Naive thymus-derived CD4-positive, alpha-beta T cell (primary cell): ENCODE measurements at regions not wholly inside any gene's neighbourhood (a gene's known extent, or its start where the extent isn't known, plus 50 kb on each side); places are given as distances from the start of the nearest gene placed in this dataset.

Source experiments
- ATAC-seq: fragments of 150-1000 bp; cut with Tn5 transposase; 2 replicates; pipeline ENCODE4 v1.10.0; 2021; ENCODE audit warnings: mild to moderate bottlenecking, moderate library complexity
- CTCF ChIA-PET: fragments of 350-600 bp; sonication (Branson Sonifier 250); formaldehyde crosslinking; loops from one replicate; lab custom pipeline; 2021; ENCODE audit warnings: antibody characterized with exemption; lab: Charles Lee
- POLR2A ChIA-PET: fragments of 350-600 bp; sonication (Branson Sonifier 250); formaldehyde crosslinking; loops from one replicate; lab custom pipeline; 2021; ENCODE audit warnings: antibody characterized with exemption, inconsistent platforms; lab: Charles Lee
- DNase-seq, 9 donors: peaks; one replicate each; pipeline versions ENCODE4 v3.0.0 to v3.0.0-alpha.2; 2020 to 2022; ENCODE audit warnings: mixed read lengths in 1 of 9
- H3K27ac ChIP-seq: one replicate; pipeline ENCODE4 v1.7.0; 2013; ENCODE audit warnings: mild to moderate bottlenecking, low read depth, low read length, moderate library complexity
- H3K27me3 ChIP-seq, 2 donors: one replicate each; pipeline ENCODE4 v1.7.0; 2013; ENCODE audit warnings: low read length in 2 of 2, mild to moderate bottlenecking in 2 of 2, moderate library complexity in 2 of 2; ENCODE audit not compliant: control insufficient read depth in 2 of 2, insufficient read depth in 2 of 2
- H3K36me3 ChIP-seq, 3 experiments: 1 replicate in 2 of 3; 2 replicates in 1 of 3; pipeline ENCODE4 v1.7.0; 2013; ENCODE audit warnings: low read length in 3 of 3, mild to moderate bottlenecking in 3 of 3, moderate library complexity in 1 of 3; ENCODE audit not compliant: insufficient read depth in 3 of 3, control insufficient read depth in 2 of 3
- H3K4me1 ChIP-seq, 2 donors: one replicate each; pipeline ENCODE4 v1.7.0; 2013; ENCODE audit warnings: low read length in 2 of 2, mild to moderate bottlenecking in 2 of 2, moderate library complexity in 1 of 2; ENCODE audit not compliant: control insufficient read depth in 2 of 2, insufficient read depth in 2 of 2
- H3K4me3 ChIP-seq: 2 replicates; pipeline ENCODE4 v1.7.0; 2013; ENCODE audit warnings: mild to moderate bottlenecking, low read length
- H3K9me3 ChIP-seq, 3 experiments: 1 replicate in 2 of 3; 2 replicates in 1 of 3; pipeline ENCODE4 v1.7.0; 2013; ENCODE audit warnings: low read length in 3 of 3; ENCODE audit not compliant: control insufficient read depth in 2 of 3
- H3K27ac Mint-ChIP-seq, 9 donors: one replicate each; pipeline ENCODE4 v1.8.0; 2020 to 2022; ENCODE audit warnings: mixed read lengths in 9 of 9, mild to moderate bottlenecking in 8 of 9, moderate library complexity in 5 of 9, inconsistent platforms in 2 of 9
- H3K27me3 Mint-ChIP-seq, 5 donors: one replicate each; pipeline ENCODE4 v1.8.0; 2021 to 2022; ENCODE audit warnings: mixed read lengths in 5 of 5, mild to moderate bottlenecking in 1 of 5
- H3K36me3 Mint-ChIP-seq, 5 donors: one replicate each; pipeline ENCODE4 v1.8.0; 2020 to 2022; ENCODE audit warnings: mixed read lengths in 5 of 5, mild to moderate bottlenecking in 3 of 5, inconsistent platforms in 1 of 5
- H3K4me1 Mint-ChIP-seq, 7 donors: one replicate each; pipeline ENCODE4 v1.8.0; 2020 to 2022; ENCODE audit warnings: mixed read lengths in 7 of 7, mild to moderate bottlenecking in 3 of 7, inconsistent platforms in 1 of 7
- H3K4me3 Mint-ChIP-seq, 10 donors: one replicate each; pipeline ENCODE4 v1.8.0; 2020 to 2022; ENCODE audit warnings: mild to moderate bottlenecking in 10 of 10, mixed read lengths in 10 of 10, moderate library complexity in 6 of 10, inconsistent platforms in 2 of 10
- H3K9me3 Mint-ChIP-seq, 11 donors: one replicate each; pipeline ENCODE4 v1.8.0; 2020 to 2022; ENCODE audit warnings: mixed read lengths in 11 of 11, mild to moderate bottlenecking in 4 of 11, inconsistent platforms in 1 of 11, moderate library complexity in 1 of 11
- intact Hi-C, 2 donors: fragments of 100-400 bp; cut with micrococcal nuclease; formaldehyde crosslinking; loops; one replicate each; pipeline ENCODE4 v1.15.1; 2023

DNA sequence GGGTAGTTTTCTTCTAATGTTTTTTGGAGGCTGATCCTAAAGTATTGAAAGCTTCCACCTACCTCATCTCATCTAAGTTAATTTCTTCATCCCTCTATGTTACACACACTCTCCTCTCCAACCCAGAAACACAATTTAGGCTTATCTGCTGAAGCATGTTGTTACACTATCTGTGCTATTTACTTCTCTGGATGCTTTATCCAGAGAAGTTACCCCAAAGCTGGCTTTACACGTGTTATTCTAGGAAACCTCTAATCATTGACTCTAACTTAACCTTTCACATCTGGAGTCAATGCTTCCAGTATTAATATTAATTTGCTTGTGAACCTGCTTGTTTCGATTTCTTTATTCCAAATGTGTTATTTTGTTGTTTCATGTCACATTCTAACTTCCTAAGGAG lies 87.3 kb upstream of the NMU start:
- Histone ChIP-seq H3K36me3 (no peaks in the 10 kb centered on the region), H3K4me3 (no peak overlapping the region), H3K27ac (no peak overlapping the region), H3K4me1 (no peaks in the 10 kb centered on the region), H3K27me3 (no peaks in the 10 kb centered on the region), H3K9me3 (no peaks in the 10 kb centered on the region)
- Mint-ChIP-seq H3K27ac (no peak overlapping the region), H3K9me3 (no peaks in the 10 kb centered on the region), H3K4me1 (no peaks in the 10 kb centered on the region), H3K4me3 (no peak overlapping the region), H3K27me3 (peaks cover 0 to 6% (median 4%) of the 10 kb centered on the region in 5 donors), H3K36me3 (no peaks in the 10 kb centered on the region)
- DNase-seq (no peak), ATAC-seq (no peak)
- ChIA-PET CTCF (no interaction called here), POLR2A (no interaction called here)
- intact Hi-C loops = no loop called here

DNA sequence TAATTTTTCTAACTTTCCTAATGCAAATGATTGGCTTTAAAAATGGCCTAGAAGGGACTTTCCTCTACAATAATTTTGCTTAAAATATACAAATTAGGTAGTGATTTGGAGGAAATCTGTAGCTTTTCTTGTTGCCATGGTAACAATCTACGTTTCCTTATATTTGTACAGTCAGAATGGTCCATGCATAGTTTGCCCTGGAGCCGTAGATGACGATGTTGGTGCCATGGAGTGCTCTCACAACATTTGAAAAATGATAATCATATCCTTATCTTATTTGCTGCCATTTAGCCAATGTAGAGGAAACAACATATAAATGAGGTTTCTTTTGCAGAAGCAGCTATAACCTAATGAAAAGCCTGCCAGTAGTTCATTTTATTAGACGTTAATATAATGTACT lies 89.0 kb upstream of the NMU start:
- no peak for DNase-seq
- CTCF ChIA-PET = no interaction called here
- H3K27me3 ChIP-seq = no peaks in the 10 kb centered on the region

DNA sequence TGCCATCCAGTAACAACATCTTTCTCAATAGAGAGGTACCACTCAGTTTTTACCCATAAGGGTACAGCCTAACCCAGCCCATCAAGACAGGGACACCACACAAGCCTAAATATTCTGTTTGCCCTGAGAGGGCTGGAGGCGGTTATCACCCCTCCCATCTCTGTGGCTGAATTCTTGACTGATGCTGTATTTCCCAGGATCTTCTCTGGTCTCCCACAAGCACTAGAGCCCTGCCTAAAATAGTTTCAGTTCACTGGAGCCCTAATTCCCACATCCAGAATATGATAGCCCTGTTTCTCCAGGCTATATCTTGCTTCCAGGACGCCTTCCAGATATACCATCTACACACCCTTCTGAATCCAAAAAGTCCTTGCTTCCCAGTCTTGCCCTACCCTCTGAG lies 91.6 kb upstream of the NMU start:
- H3K27me3 Mint-ChIP-seq = peaks cover 12 to 28% (median 14%) of the 10 kb centered on the region in 5 donors
- H3K4me3 Mint-ChIP-seq = no peak overlapping the region
- no peaks in the 10 kb centered on the region for H3K4me1 Mint-ChIP-seq
- no peak overlapping the region for H3K27ac ChIP-seq
- H3K27me3 ChIP-seq = peaks cover 0 to 6% of the 10 kb centered on the region in 2 donors
- no peaks in the 10 kb centered on the region for H3K9me3 Mint-ChIP-seq
- no peak overlapping the region for H3K27ac Mint-ChIP-seq
- ChIA-PET CTCF (interaction anchor here (0.6 kb wide), 1 partner anchor 319 kb away, joined by 3 read pairs; no protein-coding TSS in a partner anchor), POLR2A (no interaction called here)
- no peaks in the 10 kb centered on the region for H3K4me1 ChIP-seq
- intact Hi-C loops = no loop called here
- no peaks in the 10 kb centered on the region for H3K36me3 ChIP-seq
- no peaks in the 10 kb centered on the region for H3K36me3 Mint-ChIP-seq
- no peaks in the 10 kb centered on the region for H3K9me3 ChIP-seq
- ATAC-seq (no peak), DNase-seq (no peak)
- H3K4me3 ChIP-seq = no peak overlapping the region

More for the DNA sequence above, 89.0 kb upstream of the NMU start:
- ATAC-seq = no peak
- H3K4me3 Mint-ChIP-seq = no peak overlapping the region
- H3K4me3 ChIP-seq = no peak overlapping the region
- H3K36me3 Mint-ChIP-seq = no peaks in the 10 kb centered on the region
- H3K9me3 Mint-ChIP-seq = no peaks in the 10 kb centered on the region
- H3K9me3 ChIP-seq = no peaks in the 10 kb centered on the region
- no peaks in the 10 kb centered on the region for H3K4me1 Mint-ChIP-seq
- no peaks in the 10 kb centered on the region for H3K4me1 ChIP-seq
- no peaks in the 10 kb centered on the region for H3K36me3 ChIP-seq
- no peak overlapping the region for H3K27ac Mint-ChIP-seq
- H3K27ac ChIP-seq = no peak overlapping the region
- POLR2A ChIA-PET = no interaction called here
- peaks cover 0 to 10% (median 8%) of the 10 kb centered on the region in 5 donors for H3K27me3 Mint-ChIP-seq
- intact Hi-C loops = no loop called here

DNA sequence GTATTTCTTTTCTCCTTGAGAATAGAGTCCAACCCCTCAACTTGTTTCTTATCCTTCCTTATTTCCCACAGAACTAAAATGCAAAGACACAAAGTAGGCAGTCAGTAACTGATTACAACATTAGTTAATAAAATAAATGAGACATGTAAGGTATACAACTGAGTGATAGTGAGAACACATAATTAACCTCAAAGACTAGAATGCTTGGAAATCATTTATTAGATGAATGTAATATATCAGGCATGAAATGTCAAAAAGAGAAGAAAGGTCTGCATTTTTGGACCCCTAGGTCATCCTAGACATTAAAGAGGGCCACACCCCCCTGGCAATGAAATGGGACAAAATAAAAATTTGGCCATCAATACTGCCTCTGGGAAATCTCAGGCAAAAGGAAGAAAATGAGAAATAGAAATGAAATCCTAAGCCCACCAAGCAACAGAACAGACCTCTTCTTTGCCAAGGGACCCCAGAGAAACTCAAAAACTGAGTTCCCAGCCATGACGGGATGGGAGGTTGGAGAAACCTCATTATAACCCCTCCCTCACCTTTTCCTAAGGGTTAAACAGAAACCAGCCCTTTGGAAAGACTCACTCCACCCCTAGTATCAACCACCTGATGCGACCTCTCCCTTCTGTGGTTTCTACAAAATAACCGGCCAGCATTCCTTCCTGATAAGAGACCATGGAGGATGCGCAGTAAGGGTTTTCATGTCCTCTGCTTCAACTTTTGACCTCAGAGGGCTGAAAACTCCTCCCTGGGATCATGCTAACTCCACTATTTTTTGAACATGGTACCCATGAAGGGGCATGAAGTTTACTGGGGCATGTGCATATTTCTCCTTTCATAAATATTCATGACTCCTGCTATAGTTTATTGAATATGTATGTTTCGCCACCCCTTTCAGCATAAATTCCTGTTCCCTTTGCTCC lies 90.0 kb upstream of the EXOC1L start:
- H3K4me1 ChIP-seq = no peaks in the 10 kb centered on the region
- H3K27me3 ChIP-seq = peaks cover 0 to 6% of the 10 kb centered on the region in 2 donors
- no peak overlapping the region for H3K4me3 Mint-ChIP-seq
- H3K27ac ChIP-seq = no peak overlapping the region
- H3K27me3 Mint-ChIP-seq = peaks cover 11 to 31% (median 14%) of the 10 kb centered on the region in 5 donors
- H3K4me1 Mint-ChIP-seq = no peaks in the 10 kb centered on the region
- H3K36me3 Mint-ChIP-seq = no peaks in the 10 kb centered on the region
- ATAC-seq = no peak
- no peak overlapping the region for H3K27ac Mint-ChIP-seq
- intact Hi-C loops = loop anchor here in 1 of 2 donors (10.0 kb wide), 1 partner anchor 545 kb away; no protein-coding TSS in a partner anchor
- CTCF ChIA-PET = no interaction called here
- no peak for DNase-seq
- no peaks in the 10 kb centered on the region for H3K9me3 ChIP-seq
- no peak overlapping the region for H3K4me3 ChIP-seq
- POLR2A ChIA-PET = interaction anchor here (0.6 kb wide), 1 partner anchor 64 kb away, joined by 3 read pairs; no protein-coding TSS in a partner anchor
- H3K36me3 ChIP-seq = no peaks in the 10 kb centered on the region
- H3K9me3 Mint-ChIP-seq = no peaks in the 10 kb centered on the region

DNA sequence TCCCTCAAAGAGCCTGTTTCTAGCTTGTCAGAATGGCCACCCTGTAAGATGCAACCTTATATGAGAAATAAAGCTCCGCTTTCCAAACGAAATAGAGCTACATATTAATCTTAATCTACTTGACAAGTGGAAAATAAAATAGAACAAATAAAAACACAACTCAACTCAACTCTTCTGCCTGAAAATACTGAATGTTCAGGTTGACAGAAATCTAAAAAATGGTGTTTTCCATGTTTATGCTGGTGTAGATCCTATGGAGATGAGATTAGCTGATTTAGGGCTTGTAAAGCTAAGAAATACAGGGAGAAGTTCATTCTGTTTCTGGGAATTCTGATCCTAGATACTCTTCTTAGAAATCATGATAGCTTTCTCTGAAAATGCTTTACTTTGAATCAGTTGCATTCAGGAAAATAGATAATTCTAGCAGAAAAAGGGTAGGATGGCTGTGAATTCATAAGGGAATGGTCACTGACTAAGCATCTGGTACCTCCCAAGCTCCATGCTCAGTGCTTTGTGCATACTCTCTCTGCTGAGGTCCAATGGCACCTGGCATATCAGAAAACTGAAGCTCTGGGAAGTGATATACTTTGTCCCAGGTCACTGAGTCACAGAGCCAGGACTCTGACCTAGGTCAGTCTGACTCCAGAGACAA lies 89.2 kb upstream of the EXOC1L start:
- Histone ChIP-seq H3K4me3 (no peak overlapping the region), H3K27ac (no peak overlapping the region), H3K9me3 (no peaks in the 10 kb centered on the region), H3K4me1 (no peaks in the 10 kb centered on the region), H3K36me3 (no peaks in the 10 kb centered on the region), H3K27me3 (peaks cover 0 to 6% of the 10 kb centered on the region in 2 donors)
- H3K4me3 Mint-ChIP-seq = no peak overlapping the region
- no peak for DNase-seq
- POLR2A ChIA-PET = no interaction called here
- H3K4me1 Mint-ChIP-seq = no peaks in the 10 kb centered on the region
- H3K9me3 Mint-ChIP-seq = no peaks in the 10 kb centered on the region
- H3K27ac Mint-ChIP-seq = no peak overlapping the region
- intact Hi-C loops = loop anchor here in 1 of 2 donors (10.0 kb wide), 1 partner anchor 546 kb away; no protein-coding TSS in a partner anchor
- H3K27me3 Mint-ChIP-seq = peaks cover 14 to 39% (median 21%) of the 10 kb centered on the region in 5 donors
- CTCF ChIA-PET = no interaction called here
- H3K36me3 Mint-ChIP-seq = no peaks in the 10 kb centered on the region
- ATAC-seq = no peak

DNA sequence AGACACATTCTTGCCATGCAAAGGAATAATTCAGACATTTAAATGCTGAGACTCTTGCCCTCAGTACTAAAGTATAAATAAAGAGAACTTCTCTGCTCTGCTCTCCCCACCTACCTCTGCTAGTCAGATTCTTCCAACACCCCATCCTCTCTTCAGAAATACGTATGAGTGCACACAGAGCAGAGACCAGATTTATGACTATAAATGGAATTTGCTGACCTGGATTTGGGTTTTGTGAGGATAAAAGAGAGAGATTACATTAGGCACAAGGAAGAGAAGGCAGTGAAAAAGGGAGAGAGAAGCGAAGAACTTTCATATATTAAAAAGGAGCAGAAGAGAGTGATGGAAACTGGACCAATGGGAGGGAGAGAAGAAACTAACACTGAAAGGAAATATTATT lies 87.6 kb upstream of the EXOC1L start:
- H3K27ac Mint-ChIP-seq = no peak overlapping the region
- H3K36me3 Mint-ChIP-seq = no peaks in the 10 kb centered on the region
- no peak for ATAC-seq
- no peak overlapping the region for H3K4me3 Mint-ChIP-seq
- Histone ChIP-seq H3K36me3 (no peaks in the 10 kb centered on the region), H3K27me3 (peaks cover 2 to 6% of the 10 kb centered on the region in 2 donors), H3K4me1 (no peaks in the 10 kb centered on the region), H3K4me3 (no peak overlapping the region), H3K9me3 (no peaks in the 10 kb centered on the region), H3K27ac (no peak overlapping the region)
- POLR2A ChIA-PET = no interaction called here
- CTCF ChIA-PET = no interaction called here
- H3K4me1 Mint-ChIP-seq = no peaks in the 10 kb centered on the region
- peaks cover 0 to 1% (median 0%) of the 10 kb centered on the region in 11 donors for H3K9me3 Mint-ChIP-seq
- DNase-seq = no peak
- H3K27me3 Mint-ChIP-seq = peaks cover 16 to 51% (median 31%) of the 10 kb centered on the region in 5 donors
- intact Hi-C loops = loop anchor here in 1 of 2 donors (10.0 kb wide), 1 partner anchor 547 kb away; no protein-coding TSS in a partner anchor
